ENCODE measurements at regions not wholly inside any gene's neighbourhood (a gene's known extent, or its start where the extent isn't known, plus 50 kb on each side); places are given as distances from the start of the nearest gene placed in this dataset.

DNA sequence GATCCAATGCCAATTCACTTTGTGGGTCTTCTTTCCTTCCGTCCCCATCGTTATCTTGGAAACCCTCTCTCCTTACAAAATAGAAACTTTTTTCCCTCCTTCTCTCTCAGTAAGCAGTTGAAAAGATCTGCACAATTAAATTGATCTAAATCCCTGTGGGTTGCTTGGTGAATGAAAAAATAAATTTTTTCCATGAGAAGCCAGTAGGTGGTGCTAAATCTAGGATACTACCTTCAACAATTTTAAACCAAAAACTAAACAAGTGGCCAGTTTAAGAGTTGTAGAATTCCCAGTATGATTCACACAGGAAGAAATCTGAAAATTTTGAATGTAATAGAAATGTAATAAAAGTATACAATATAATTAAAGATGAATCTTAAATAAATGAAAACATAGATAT lies 990.3 kb upstream of the ZNF722 start:
- intact Hi-C loops (cut with DNase I), result loop anchor here (5.0 kb wide), 1 partner anchor 1609 kb away; no protein-coding TSS in a partner anchor
- DNase-seq (ENCODE audit: missing footprints) (no peak), ATAC-seq (no peak)

DNA sequence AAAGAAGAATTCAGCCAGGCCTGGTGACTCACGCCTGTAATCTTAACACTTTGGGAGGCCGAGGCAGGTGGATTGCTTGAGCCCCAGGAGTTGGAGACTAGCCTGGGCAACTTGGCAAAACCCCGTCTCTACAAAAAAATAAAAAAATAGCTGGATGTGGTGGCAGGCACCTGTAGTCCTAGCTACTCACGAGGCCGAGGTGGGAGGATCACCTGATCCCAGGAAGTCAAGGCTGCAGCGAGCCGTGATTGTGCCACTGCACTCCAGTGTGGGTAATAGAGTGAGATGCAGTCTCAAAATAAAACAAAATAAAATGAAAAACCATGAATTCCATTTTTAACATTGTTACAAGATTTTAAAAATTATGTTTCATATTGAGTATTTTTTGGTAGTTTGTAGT lies 988.9 kb upstream of the ZNF722 start:
- intact Hi-C loops (cut with DNase I), result loop anchor here (5.0 kb wide), 1 partner anchor 1608 kb away; no protein-coding TSS in a partner anchor
- ATAC-seq, result no peak

DNA sequence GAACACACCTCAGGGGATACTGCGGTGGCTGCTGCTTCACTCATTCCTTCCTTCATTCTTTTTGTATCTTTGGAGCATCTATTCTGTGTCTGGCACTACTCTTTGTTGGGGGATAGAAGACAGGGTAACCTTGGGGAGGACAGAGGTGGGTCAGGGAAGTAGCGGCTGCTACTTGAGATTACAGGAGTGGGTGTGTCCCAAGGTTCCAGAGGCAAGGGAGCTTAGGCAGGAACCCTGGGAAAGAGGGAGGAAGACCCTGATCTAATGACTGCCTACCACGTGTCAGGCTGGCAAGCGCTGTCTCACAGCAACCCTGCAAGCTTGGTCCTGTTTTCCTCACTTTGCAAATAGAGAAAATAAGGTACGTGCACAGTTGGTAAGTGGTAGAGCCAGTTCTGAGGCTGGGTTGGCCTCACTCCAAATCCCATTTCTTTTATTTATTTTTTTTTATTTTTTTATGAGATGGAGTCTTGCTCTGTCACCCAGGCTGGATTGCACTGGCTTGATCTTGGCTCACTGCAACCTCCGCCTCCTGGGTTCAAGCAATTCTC lies 985.9 kb upstream of the ZNF722 start:
- no peak for ATAC-seq
- intact Hi-C loops (cut with DNase I), result no loop called here
- DNase-seq (ENCODE audit: missing footprints), result no peak

More for the DNA sequence above, 988.9 kb upstream of the ZNF722 start:
- DNase-seq (ENCODE audit: missing footprints), result no peak

DNA sequence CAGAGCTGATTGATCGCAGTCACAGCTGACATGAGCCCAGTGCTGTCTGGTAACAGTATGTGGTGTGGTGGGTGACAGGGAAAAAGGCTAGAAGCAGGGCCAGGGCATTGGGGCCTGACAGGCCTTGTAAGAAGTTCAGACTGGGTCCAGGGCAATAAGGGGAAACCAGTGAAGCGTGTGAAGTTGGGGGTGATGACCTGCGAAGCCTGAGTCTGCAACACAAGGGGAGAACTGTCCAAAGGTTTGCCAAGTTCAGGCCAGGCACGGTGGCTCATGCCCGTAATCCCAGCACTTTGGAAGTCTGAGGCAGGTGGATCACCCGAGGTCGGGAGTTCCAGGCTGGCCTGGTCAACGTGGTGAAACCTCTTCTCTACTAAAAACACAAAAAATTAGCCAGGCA lies 983.9 kb upstream of the ZNF722 start:
- ATAC-seq, result no peak
- no peak for DNase-seq (ENCODE audit: missing footprints)
- intact Hi-C loops (cut with DNase I), result no loop called here

DNA sequence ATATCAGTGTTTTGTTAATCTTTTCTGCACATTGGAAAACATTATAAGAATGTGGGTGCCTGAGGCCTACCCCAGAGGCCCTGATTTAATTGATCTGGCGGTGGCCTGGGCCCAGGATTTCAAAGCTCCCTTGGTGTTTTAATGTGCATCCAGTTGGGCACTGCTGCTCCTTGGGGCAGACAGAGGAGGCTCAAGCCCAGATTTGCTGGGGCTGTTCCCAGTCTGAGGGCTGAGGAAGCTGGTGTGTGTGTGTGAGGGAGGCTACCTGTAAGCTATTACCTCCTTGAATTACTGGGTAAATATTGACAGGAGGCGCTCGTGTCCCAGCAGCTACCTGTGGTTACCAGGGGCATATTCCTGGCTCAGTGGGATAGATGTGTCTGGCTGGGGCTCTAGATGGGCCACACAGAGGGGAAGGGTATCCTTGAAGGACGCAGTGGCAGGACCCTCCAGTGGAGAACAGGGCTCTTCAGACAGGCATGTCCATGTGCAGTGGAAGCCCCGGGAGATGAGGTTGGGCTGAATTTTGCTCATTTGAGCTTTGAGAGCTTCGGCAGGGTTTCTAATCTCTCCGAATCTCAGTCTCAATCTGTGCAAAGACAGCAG lies 975.4 kb upstream of the ZNF722 start:
- no peak for ATAC-seq
- no peak for DNase-seq (ENCODE audit: missing footprints)
- intact Hi-C loops (cut with DNase I), result no loop called here

DNA sequence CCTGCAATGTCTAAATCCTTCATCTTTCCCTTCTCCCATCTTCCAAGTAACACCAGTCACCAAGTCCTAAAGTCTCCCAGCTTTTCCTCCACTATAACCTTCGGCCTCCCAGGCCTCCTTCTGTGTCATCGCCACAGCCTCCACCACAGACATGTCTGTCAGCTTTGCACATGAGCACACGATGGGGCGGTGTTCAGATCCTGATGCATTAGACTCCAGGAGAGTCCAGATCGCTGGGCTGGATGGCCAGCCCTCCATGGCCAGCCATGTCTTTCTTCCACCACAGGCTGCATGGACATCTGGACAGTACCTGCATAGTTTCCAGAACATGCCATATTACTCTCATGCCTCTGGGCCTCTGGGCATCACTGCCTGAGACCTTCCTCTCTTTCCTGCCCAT lies 974.2 kb upstream of the ZNF722 start:
- no peak for DNase-seq (ENCODE audit: missing footprints)
- intact Hi-C loops (cut with DNase I), result no loop called here
- no peak for ATAC-seq

DNA sequence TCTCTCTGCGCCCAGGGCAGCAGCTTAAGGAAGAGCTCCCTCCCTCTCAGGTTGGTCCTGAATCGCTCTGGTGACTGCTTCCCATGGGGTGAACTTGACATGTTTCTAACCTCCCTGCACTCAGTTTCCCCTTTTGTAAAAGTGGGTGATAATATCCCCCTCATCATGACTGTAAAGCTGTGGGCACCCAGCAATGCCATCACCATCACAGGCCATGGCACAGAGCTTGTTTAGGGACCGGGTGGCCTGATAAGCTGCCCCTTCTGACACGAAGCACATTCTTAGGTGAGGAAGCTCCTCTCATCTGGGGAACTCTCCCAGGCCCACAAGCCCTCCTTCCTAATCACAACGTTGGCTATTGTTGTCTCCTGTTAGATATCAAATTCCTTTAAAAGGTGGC lies 972.8 kb upstream of the ZNF722 start:
- ATAC-seq (no peak), DNase-seq (ENCODE audit: missing footprints) (no peak)
- intact Hi-C loops (cut with DNase I), result no loop called here

DNA sequence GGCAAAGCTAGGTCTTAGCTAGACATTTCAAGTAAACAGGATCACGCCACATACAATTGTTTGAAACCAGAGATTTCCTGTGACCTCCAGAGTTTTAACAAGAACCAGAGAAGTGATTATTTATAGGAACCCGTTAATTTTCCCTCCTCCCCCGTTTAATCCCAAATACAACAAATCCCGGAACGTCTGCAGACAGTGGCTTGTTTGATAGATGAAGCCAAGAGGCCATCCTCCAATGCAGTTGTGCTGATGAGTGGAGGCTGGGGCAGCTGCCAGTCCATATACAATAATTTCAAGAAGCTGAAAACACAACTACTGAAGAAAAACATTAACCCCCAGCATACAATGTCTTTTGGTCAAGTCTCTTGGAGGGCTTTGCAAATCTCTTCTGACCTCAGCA lies 971.6 kb upstream of the ZNF722 start:
- intact Hi-C loops (cut with DNase I), result no loop called here
- ATAC-seq (no peak), DNase-seq (ENCODE audit: missing footprints) (no peak)

DNA sequence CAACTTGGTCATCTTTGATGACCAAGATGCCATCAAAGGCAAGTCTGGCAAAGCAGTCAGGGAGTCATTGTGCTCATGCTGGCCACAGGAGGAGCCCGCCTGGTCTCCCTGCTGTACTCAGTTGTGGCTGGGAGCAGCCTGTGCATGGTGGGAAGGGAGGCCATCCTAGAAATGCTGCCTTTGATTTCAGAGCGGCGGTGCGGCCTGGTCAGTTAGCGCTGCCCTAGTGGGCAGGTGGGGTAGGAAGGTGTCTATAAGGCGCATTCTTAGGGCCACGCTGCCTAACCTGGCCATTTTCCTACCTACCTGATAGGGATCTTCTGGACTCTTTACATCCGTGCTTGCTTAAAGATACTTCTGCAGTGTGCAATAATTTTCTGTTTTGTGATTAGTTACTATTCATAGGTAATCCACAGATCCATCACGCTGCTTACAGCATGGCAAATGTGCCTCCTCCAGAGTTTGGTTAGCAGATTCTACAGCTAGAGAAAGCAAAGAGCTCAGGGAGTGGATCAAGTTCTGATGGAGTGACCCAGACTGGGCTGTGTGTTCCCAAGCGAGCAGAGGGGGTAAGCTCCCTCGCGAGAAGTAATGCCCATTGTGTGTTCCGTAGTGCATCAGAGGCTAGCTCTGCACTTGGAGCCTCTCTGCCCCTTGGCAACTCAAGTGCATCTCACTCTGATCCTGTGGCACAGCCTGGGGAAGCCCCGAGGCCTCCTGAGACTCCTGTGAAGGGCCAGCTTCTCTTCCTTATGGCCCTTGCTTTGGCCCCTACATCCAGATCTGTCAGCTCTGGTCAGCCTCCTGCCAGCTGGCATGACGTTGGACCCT lies 970.1 kb upstream of the ZNF722 start:
- intact Hi-C loops (cut with DNase I), result no loop called here
- ATAC-seq, result no peak

DNA sequence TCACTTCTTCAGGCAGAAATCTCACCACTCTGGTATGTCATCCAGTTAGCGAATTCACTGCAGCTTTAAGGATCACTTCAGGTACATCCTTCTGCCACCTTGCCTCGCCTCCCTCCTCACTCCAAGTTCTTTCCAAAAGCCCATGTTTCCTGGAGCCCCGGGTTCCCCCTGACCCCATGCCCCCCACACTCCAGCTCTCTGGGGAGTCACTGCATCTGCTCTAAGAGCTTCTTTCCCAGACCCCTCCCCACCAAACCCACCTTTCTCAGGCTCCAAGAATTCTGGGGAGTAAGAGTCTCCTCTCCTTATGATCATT lies 969.5 kb upstream of the ZNF722 start:
- ATAC-seq, result no peak
- intact Hi-C loops (cut with DNase I), result no loop called here

More for the DNA sequence above, 970.1 kb upstream of the ZNF722 start:
- no peak for DNase-seq (ENCODE audit: missing footprints)

DNA sequence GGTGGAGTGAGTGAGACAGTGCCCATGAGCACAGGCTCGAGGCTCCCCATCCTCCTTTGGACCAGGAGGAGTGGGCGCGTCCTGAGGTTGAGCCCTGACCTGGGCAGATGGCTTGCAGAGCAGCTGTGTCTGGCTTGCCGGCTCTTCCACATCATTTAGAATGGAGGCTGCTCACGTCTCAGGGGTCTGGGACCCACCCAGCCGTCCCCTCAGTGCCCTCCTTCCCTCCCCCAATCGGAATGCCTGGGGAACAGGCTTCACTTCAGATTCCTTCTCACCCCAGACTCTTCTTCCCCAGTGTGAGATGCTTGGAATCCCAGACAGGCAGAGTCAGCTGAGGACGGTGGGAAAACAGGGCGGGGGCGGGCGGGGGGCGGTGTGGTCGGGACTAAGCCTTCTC lies 968.6 kb upstream of the ZNF722 start:
- intact Hi-C loops (cut with DNase I), result no loop called here
- no peak for DNase-seq (ENCODE audit: missing footprints)
- ATAC-seq, result no peak

More for the DNA sequence above, 969.5 kb upstream of the ZNF722 start:
- no peak for DNase-seq (ENCODE audit: missing footprints)

DNA sequence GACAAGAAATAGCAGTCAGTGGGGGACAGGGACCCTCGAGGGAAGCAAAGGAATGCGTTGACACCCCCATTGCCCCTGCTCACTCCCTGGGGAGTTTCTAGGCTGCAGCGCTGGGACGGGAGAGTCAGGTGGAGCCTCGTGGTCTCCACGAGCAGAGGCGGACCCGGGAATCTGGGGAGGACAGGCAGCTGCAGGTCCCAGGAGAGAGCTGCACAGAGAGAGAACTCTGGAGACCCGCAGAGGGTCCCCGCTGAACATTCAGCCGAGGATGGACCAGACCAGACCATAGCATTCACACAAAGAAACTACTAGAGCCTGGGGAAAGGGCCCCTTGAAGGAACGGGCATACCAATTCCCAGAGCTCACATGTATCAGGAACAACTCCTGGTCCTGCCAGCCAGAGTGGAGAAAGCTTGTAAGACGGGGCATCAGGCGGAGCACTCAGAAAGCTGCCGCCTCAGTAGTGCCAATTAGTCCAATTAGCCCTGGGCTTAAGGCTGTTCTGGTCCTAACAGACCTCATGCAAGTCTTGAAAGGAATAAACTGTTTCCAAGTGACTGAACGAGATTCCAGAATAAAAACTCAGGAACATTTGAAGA lies 966.7 kb upstream of the ZNF722 start:
- DNase-seq (ENCODE audit: missing footprints), result no peak

DNA sequence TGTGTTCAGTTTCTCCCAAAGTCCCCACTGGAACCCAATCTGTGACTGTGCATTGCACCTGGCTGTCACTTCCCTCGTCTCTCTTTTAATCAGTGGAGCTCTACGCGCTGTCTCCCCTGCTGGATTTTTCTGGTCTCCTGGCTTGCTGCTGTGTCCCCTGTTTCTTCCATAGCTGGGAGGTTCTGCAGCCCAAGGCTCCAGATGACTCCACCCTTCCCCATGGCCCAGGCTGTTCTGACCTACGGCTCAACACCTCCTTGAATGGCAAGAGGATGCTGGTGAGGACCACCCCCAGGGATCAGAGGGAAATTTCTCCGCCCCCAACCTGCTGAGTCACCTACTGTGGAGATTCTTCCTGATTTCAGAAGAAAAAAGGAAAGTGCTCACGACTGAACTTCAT lies 961.4 kb upstream of the ZNF722 start:
- ATAC-seq (no peak), DNase-seq (ENCODE audit: missing footprints) (no peak)
- intact Hi-C loops (cut with DNase I), result no loop called here

More for the DNA sequence above, 966.7 kb upstream of the ZNF722 start:
- no peak for ATAC-seq
- intact Hi-C loops (cut with DNase I), result no loop called here

DNA sequence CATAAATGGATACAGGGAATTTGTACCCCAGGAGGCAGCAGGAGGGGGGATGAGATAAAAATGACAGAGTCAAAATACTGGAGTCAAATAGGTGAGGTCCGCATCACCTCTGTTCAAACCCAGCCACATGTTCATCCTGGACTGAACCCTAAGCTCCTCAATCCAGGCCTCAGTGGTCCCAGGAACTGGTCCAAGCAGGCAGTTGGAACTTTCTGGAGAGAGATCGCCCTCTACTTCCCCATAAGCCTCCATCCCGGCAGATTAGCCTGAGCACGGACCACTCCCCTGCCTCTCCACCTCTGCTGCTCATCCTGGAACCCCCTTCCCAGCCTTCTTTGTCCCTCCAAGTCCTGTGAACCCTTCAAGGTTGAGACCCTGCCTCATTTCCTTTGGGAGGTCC lies 959.7 kb upstream of the ZNF722 start:
- intact Hi-C loops (cut with DNase I), result no loop called here
- ATAC-seq (no peak), DNase-seq (ENCODE audit: missing footprints) (no peak)

DNA sequence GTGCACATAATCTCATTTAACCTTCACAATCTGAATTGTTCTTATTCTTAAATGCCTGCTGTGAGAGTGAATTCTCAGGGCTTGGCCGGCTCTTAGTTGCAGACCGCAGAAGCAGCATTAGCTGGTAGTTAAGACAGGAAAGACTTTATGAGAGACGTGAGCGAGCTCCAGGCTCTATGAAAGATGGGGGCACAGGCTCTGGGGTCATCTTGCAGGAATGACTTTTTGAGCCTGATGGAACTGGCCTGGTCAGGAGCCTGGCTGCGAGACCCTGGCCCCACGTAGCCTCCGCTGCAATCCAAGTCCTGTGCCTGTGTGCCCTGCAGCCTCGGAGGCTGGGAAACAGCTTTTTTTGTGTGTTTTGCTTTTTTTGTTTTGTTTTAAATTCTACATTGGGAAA lies 958.8 kb upstream of the ZNF722 start:
- no peak for ATAC-seq
- intact Hi-C loops (cut with DNase I), result no loop called here
- no peak for DNase-seq (ENCODE audit: missing footprints)

DNA sequence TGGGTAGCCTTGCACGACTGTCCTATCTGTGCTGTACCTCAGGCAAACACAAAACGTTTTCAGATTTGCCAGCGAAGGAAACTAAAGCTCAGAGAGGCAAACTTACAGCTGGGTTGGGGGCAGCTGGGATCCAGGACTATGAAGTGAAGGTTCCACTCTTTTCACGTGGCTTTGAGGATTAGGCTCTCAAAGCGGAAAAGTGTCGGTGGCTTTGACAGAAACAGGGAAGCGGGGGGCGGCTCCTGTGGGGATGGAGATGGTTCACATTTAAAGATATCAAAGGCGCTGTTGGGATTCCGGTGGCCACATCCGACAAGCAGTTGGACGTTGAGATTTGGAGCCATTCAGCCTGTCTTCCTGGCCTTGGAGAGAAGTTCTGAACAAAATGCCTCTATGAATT lies 958.3 kb upstream of the ZNF722 start:
- DNase-seq (ENCODE audit: missing footprints) (no peak), ATAC-seq (no peak)
- intact Hi-C loops (cut with DNase I), result no loop called here

DNA sequence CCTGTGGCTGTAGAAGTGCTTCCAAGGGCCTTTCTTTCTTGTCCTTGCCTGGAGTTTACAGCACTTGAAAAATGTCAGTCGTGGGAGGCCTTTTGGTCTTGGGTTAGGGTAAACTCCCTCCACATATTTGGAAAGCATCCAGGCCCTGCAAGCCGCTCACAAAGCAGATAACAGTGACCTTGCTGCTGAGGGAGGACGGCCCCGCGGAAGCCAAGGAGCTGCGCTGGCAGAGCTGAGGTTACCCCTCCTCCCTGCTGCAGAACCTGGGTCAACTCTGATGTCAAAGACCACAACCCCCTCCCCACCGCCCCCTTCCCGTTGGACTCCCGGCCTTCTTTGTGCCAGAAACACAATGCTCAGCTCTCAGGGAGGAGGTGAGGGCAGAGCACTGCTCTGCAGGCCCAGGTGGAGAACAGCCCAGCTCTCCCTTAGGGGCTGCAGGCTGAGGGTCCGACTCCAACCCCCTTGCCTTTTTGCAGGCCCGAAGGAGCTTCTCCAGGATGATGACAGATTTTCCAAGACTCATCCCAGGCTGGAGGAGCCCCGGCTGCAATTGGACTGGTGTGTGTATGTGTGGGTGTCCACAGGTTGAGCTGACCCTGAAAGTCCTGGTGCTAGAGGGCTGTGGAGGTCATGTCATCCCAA lies 957.6 kb upstream of the ZNF722 start:
- DNase-seq (ENCODE audit: missing footprints) (no peak), ATAC-seq (no peak)
- intact Hi-C loops (cut with DNase I), result no loop called here

DNA sequence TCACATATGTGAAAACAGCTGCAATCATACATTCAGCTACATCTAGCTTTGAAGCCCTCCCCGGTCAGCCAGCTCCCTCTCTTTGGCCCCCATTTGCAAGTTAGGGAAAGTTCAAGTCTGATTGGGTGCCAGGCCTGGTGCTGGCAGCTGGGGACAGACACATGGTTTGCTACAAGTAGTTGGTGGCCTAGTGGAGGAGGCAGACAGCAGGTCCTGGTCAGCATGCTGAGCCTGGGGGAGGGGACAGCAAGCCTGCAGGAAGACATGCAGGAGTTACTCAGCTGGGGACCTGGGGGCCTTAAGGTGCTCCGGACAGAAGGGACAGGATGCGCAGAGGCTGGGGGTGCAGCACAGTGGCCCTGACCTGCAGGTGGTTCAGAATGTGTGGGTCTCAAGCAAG lies 956.9 kb upstream of the ZNF722 start:
- intact Hi-C loops (cut with DNase I), result no loop called here
- ATAC-seq (no peak), DNase-seq (ENCODE audit: missing footprints) (no peak)

DNA sequence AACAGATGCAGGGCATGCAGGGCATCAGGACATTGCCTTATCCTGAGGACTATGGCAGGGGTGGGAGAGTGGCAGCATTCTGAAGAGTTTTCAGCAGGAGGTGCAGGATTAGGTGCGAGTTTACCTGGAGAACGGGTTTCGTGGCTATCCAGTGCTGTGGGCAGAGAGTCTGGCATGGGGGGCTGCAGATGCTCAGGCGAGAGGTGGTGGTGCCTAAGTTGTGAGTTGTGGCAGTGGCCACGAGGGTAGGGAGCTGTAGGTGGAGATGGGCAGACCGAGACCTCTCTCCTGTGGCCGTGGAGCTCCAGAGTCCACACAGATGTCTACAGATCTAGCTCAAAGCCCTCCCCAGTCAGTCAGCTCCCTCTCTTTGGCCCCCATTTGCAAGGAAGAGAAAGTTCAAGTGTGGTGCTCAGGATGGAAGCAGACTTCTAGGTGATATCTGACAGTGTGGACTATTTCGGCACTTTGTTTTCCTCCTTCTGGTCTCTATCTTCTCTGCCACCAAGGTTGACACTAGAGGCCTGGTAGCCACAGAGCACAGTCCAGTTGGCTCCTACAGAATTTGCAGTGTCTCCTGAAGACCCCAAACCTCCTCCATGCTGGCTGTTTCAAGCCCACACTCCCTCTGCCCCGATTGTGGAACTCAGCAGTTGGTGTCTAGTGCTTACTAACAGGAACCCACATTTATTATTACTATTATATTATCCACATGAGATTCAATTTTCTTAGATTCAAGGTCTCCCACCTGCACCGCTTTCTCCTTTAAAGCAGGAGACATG lies 955.7 kb upstream of the ZNF722 start:
- intact Hi-C loops (cut with DNase I), result no loop called here
- ATAC-seq (no peak), DNase-seq (ENCODE audit: missing footprints) (no peak)

All from Right ventricle myocardium inferior (tissue), 1 donor.